GM12875 (cell line): ENCODE measurements at regions not wholly inside any gene's neighbourhood (a gene's known extent, or its start where the extent isn't known, plus 50 kb on each side); places are given as distances from the start of the nearest gene placed in this dataset.
"Not testable (repeated sequence)": the region's sequence is repeated elsewhere in the genome, so short reads cannot be mapped to it uniquely, and the experiment has no call there.

Experiments
- H3K4me3 ChIP-seq: one replicate; pipeline ENCODE4 v1.5.1; 2011; ENCODE audit warnings: low read depth, low read length, control low read depth
- CTCF ChIP-seq: IDR thresholded peaks from 2 replicates; pipeline ENCODE4 v1.5.1; 2011; ENCODE audit warnings: low read depth, mild to moderate bottlenecking, control low read depth, inconsistent platforms, low read length, moderate library complexity, borderline replicate concordance; ENCODE audit not compliant: insufficient read depth

- no peak for TF ChIP-seq CTCF
- no peak overlapping the region for H3K4me3 ChIP-seq
Observed at GRCh38 chr5:111615054-111615453, 102.7 kb upstream of the STARD4 start.

- H3K4me3 ChIP-seq, result not testable (repeated sequence)
Observed at GRCh38 chr5:111612013-111612630, 99.8 kb upstream of the STARD4 start.

GRCh38 chr5:111606194-111606593 lies 93.9 kb upstream of the STARD4 start:
- TF ChIP-seq CTCF, result no peak

GRCh38 chr5:111603446-111603827 lies 91.1 kb upstream of the STARD4 start:
- TF ChIP-seq CTCF, result no peak
- no peak overlapping the region for H3K4me3 ChIP-seq

More at GRCh38 chr5:111606194-111606593, 93.9 kb upstream of the STARD4 start:
- H3K4me3 ChIP-seq, result no peak overlapping the region

- H3K4me3 ChIP-seq, result no peak overlapping the region
- no peak for TF ChIP-seq CTCF
Observed at GRCh38 chr5:111602817-111603445, 90.6 kb upstream of the STARD4 start.

GRCh38 chr5:111598996-111599395 lies 86.7 kb upstream of the STARD4 start:
- no peak overlapping the region for H3K4me3 ChIP-seq
- no peak for TF ChIP-seq CTCF

GRCh38 chr5:111597491-111597890 lies 85.2 kb upstream of the STARD4 start:
- no peak for TF ChIP-seq CTCF
- H3K4me3 ChIP-seq, result no peak overlapping the region
